ENCODE measurements at regions not wholly inside any gene's neighbourhood (a gene's known extent, or its start where the extent isn't known, plus 50 kb on each side); places are given as distances from the start of the nearest gene placed in this dataset.
A peak's percentile ranks its signal among the peaks of the same experiment; 100 is the strongest.

DNA sequence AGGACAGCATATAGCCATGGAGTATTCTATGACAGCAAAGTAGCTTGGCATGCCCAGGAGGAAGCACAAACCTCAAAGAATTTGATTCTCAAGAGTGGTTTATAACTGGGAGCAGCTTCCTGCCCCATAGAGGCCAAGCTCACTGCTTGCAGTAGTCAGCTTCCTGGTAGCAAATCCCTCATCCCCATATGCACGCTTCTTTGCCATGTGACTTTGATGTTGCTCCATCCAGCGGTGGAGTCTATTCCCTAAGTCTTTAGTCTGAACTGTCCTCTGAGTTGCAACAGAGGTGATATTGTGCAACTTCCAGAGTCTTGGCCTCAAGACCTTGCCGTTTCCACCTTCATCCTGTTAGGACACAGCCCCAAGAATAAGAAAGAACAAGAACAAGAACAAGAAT is 996.8 kb upstream of the TMEM132C start:
- in situ Hi-C loops (cut with MboI) = no loop called here
- Histone ChIP-seq H3K27ac (peak overlapping the region; percentile 65), H3K9me3 (ENCODE audit: low read depth) (no peaks in the 10 kb centered on the region), H3K4me1 (ENCODE audit: insufficient read depth) (peaks cover 44% of the 10 kb centered on the region), H2AFZ (no peak overlapping the region), H3K36me3 (ENCODE audit: low read depth) (no peaks in the 10 kb centered on the region), H3F3A (ENCODE audit: insufficient read depth) (peaks cover 39% of the 10 kb centered on the region), H3K9me2 (ENCODE audit: insufficient read depth) (no peaks in the 10 kb centered on the region; the same call in 1 of the 2 replicates), H3K79me2 (ENCODE audit: insufficient read depth) (no peaks in the 10 kb centered on the region), H3K4me2 (ENCODE audit: unreplicated experiment) (no peak overlapping the region), H4K20me1 (ENCODE audit: insufficient read depth) (no peaks in the 10 kb centered on the region), H3K4me3 (no peak overlapping the region), H3K27me3 (replicated peaks; ENCODE audit: insufficient read depth) (no peaks in the 10 kb centered on the region), H3K9ac (0 out of 2 replicates have a peak overlapping the region, but pooled peaks have one; percentile 21)
- TF ChIP-seq EZH2phosphoT487 (IDR thresholded peaks at IDR 0.05; ENCODE audit: insufficient read depth, low read depth) (no peak), EZH2 (IDR thresholded peaks at IDR 0.05; ENCODE audit: insufficient read depth, poor library complexity, severe bottlenecking) (no peak)
- 10 to 31% methylated on average over 3 of the region's 3 CpGs for WGBS, 2 experiments (ENCODE audit: low coverage in 1 of 2, low lambda C conversion rate in 2 of 2, missing lambda C conversion rate in 2 of 2)
- peak; percentile 92 for DNase-seq

DNA sequence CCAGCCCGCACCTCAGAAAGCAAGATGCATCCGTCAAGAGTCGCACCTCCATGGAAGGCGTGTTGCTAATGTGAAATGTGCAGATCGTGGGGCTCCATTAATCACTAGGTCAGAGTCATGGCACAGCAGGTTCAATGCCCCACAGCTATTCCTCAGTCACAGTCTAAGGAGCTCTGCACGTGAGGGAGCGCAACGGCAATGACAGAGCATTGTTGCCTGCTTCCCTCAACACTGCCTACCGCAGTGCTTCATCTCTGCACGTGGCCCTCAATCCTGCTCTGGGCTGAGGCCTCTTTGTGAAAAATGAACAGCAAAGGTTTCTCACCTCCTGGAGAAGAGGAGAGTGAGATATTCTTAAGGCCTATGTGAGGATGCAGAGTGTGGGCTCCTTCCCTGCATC is 995.2 kb upstream of the TMEM132C start:
- Histone ChIP-seq H3F3A (ENCODE audit: insufficient read depth) (peaks cover 39% of the 10 kb centered on the region), H3K27me3 (replicated peaks; ENCODE audit: insufficient read depth) (no peaks in the 10 kb centered on the region), H3K27ac (peak overlapping the region; percentile 98), H3K4me1 (ENCODE audit: insufficient read depth) (peaks cover 44% of the 10 kb centered on the region), H3K4me3 (no peak overlapping the region), H4K20me1 (ENCODE audit: insufficient read depth) (no peaks in the 10 kb centered on the region), H3K36me3 (ENCODE audit: low read depth) (no peaks in the 10 kb centered on the region), H3K79me2 (ENCODE audit: insufficient read depth) (no peaks in the 10 kb centered on the region), H2AFZ (no peak overlapping the region), H3K9me2 (ENCODE audit: insufficient read depth) (no peaks in the 10 kb centered on the region; the same call in 1 of the 2 replicates), H3K9ac (no peak overlapping the region), H3K4me2 (ENCODE audit: unreplicated experiment) (no peak overlapping the region), H3K9me3 (ENCODE audit: low read depth) (no peaks in the 10 kb centered on the region)
- 97% methylated on average over 10 of the region's 10 CpGs for WGBS, 2 experiments (ENCODE audit: low coverage in 1 of 2, low lambda C conversion rate in 2 of 2, missing lambda C conversion rate in 2 of 2)
- TF ChIP-seq EZH2phosphoT487 (IDR thresholded peaks at IDR 0.05; ENCODE audit: insufficient read depth, low read depth) (no peak), EZH2 (IDR thresholded peaks at IDR 0.05; ENCODE audit: insufficient read depth, poor library complexity, severe bottlenecking) (no peak)
- DNase-seq = no peak
- in situ Hi-C loops (cut with MboI) = no loop called here

DNA sequence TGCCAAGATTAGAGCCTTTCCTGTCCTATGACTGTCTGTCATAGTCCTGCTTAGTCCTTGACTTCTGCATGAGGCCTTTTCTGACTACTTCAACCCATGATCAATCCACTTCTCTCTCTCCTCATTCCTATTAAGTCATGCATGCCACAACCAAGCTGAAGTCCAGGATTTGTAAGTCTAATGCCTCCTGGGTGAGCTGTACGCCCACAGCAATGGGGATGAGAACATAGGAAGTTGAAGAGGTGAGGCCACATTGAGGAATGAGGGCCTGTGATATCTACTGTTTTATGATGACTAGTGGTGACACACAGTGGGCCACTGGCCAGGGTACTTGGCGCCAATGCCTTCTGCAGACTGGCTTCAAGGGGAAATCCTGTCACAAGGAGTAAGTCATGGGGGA is 994.1 kb upstream of the TMEM132C start:
- Histone ChIP-seq H3K4me1 (ENCODE audit: insufficient read depth) (peaks cover 44% of the 10 kb centered on the region), H3K27me3 (replicated peaks; ENCODE audit: insufficient read depth) (no peaks in the 10 kb centered on the region), H3K4me3 (no peak overlapping the region), H4K20me1 (ENCODE audit: insufficient read depth) (no peaks in the 10 kb centered on the region), H3K36me3 (ENCODE audit: low read depth) (no peaks in the 10 kb centered on the region), H3K79me2 (ENCODE audit: insufficient read depth) (no peaks in the 10 kb centered on the region), H3K4me2 (ENCODE audit: unreplicated experiment) (peak overlapping the region; percentile 30), H3K9ac (peak overlapping the region; percentile 71; the same call in 1 of the 2 replicates), H2AFZ (no peak overlapping the region), H3K27ac (peak overlapping the region; percentile 98), H3K9me3 (ENCODE audit: low read depth) (no peaks in the 10 kb centered on the region), H3K9me2 (ENCODE audit: insufficient read depth) (no peaks in the 10 kb centered on the region; the same call in 1 of the 2 replicates), H3F3A (ENCODE audit: insufficient read depth) (peaks cover 39% of the 10 kb centered on the region)
- peak; percentile 99 for DNase-seq
- in situ Hi-C loops (cut with MboI) = no loop called here
- 0 to 2% methylated on average over 2 of the region's 2 CpGs for WGBS, 2 experiments (ENCODE audit: low coverage in 1 of 2, low lambda C conversion rate in 2 of 2, missing lambda C conversion rate in 2 of 2)
- TF ChIP-seq EZH2phosphoT487 (IDR thresholded peaks at IDR 0.05; ENCODE audit: insufficient read depth, low read depth) = no peak
- no peak for TF ChIP-seq EZH2 (IDR thresholded peaks at IDR 0.05; ENCODE audit: insufficient read depth, poor library complexity, severe bottlenecking)

DNA sequence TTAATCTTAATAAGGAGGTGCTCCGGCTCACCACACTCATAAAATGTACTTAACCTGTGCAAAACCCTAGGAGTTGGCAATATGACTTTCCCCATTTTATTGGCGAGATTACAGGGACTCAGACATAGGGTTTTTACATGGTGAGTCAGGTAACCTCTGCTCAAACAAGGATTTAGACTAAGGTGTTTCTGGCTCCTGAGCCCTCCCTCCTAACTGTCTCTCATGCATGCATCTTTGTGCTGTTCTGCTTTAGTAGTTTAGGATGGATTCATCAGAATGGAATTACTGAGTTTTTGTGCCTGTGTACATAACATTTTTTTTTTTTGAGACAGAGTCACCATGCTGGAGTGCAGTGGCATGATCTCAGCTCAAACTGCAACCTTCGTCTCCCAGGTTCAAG is 993.3 kb upstream of the TMEM132C start:
- Histone ChIP-seq H3K9ac (peak overlapping the region; percentile 71), H3K4me2 (ENCODE audit: unreplicated experiment) (peak overlapping the region; percentile 30), H3K79me2 (ENCODE audit: insufficient read depth) (no peaks in the 10 kb centered on the region), H3K4me1 (ENCODE audit: insufficient read depth) (peaks cover 44% of the 10 kb centered on the region), H3K4me3 (peak overlapping the region; percentile 2; the same call in 1 of the 2 replicates), H3K27ac (peak overlapping the region; percentile 98), H4K20me1 (ENCODE audit: insufficient read depth) (no peaks in the 10 kb centered on the region), H2AFZ (no peak overlapping the region), H3K27me3 (replicated peaks; ENCODE audit: insufficient read depth) (no peaks in the 10 kb centered on the region), H3K36me3 (ENCODE audit: low read depth) (no peaks in the 10 kb centered on the region), H3F3A (ENCODE audit: insufficient read depth) (peaks cover 39% of the 10 kb centered on the region), H3K9me3 (ENCODE audit: low read depth) (no peaks in the 10 kb centered on the region), H3K9me2 (ENCODE audit: insufficient read depth) (no peaks in the 10 kb centered on the region; the same call in 1 of the 2 replicates)
- peak; percentile 82 for DNase-seq
- in situ Hi-C loops (cut with MboI) = no loop called here
- TF ChIP-seq EZH2phosphoT487 (IDR thresholded peaks at IDR 0.05; ENCODE audit: insufficient read depth, low read depth) = no peak
- no peak for TF ChIP-seq EZH2 (IDR thresholded peaks at IDR 0.05; ENCODE audit: insufficient read depth, poor library complexity, severe bottlenecking)
- WGBS, 2 experiments (ENCODE audit: low coverage in 1 of 2, low lambda C conversion rate in 2 of 2, missing lambda C conversion rate in 2 of 2) = 46 to 63% methylated on average over 3 of the region's 3 CpGs

DNA sequence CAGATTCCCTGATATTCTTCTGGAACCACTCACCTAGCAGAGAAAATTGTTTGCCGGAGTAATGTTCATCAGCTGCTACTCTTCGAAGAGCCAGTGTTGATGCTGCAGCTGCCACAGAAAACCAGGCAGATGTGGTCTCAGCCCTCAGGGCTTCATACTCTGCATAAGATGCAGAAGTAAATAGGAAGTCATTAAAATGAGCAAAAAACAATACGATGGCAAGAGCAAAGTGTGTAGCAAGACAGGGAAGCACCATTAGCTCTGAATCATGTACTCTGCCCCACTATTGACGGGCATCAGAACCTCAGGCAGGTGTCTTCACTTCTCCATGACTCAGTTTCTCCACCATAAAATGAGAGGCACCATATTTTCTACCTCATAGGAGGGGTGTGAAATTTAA is 991.6 kb upstream of the TMEM132C start:
- WGBS, 2 experiments (ENCODE audit: low coverage in 1 of 2, low lambda C conversion rate in 2 of 2, missing lambda C conversion rate in 2 of 2) = 82 to 84% methylated on average over 4 of the region's 4 CpGs
- peaks cover 32% of the 10 kb centered on the region for H3K4me1 ChIP-seq (ENCODE audit: insufficient read depth)
- H3K9me3 ChIP-seq (ENCODE audit: low read depth) = no peaks in the 10 kb centered on the region
- in situ Hi-C loops (cut with MboI) = no loop called here
- no peak overlapping the region for H2AFZ ChIP-seq
- no peaks in the 10 kb centered on the region; the same call in 1 of the 2 replicates for H3K9me2 ChIP-seq (ENCODE audit: insufficient read depth)
- no peaks in the 10 kb centered on the region for H3K79me2 ChIP-seq (ENCODE audit: insufficient read depth)
- no peaks in the 10 kb centered on the region for H3K36me3 ChIP-seq (ENCODE audit: low read depth)
- no peak overlapping the region for H3K4me3 ChIP-seq
- peaks cover 30% of the 10 kb centered on the region for H3F3A ChIP-seq (ENCODE audit: insufficient read depth)
- H3K27ac ChIP-seq = no peak overlapping the region
- no peak for DNase-seq
- no peak overlapping the region for H3K4me2 ChIP-seq (ENCODE audit: unreplicated experiment)
- H3K27me3 ChIP-seq (replicated peaks; ENCODE audit: insufficient read depth) = no peaks in the 10 kb centered on the region
- no peak overlapping the region for H3K9ac ChIP-seq
- no peaks in the 10 kb centered on the region for H4K20me1 ChIP-seq (ENCODE audit: insufficient read depth)
- TF ChIP-seq EZH2phosphoT487 (IDR thresholded peaks at IDR 0.05; ENCODE audit: insufficient read depth, low read depth) (no peak), EZH2 (IDR thresholded peaks at IDR 0.05; ENCODE audit: insufficient read depth, poor library complexity, severe bottlenecking) (no peak)

Data from GM23248 (cell line).